Left forelimb (tissue), 1 donor: ENCODE measurements at regions not wholly inside any gene's neighbourhood (a gene's known extent, or its start where the extent isn't known, plus 50 kb on each side); places are given as distances from the start of the nearest gene placed in this dataset.

Experiments used
- DNase-seq: peaks from one replicate; pipeline ENCODE4 v3.0.0-alpha.2; 2018; ENCODE audit warnings: low spot score

- peak; percentile 53 for DNase-seq
Observed at GRCh38 chr22:27205492-27206373, 548.3 kb downstream of the MIAT start.

GRCh38 chr22:27206374-27207133, 549.2 kb downstream of the MIAT start:
- DNase-seq = no peak

- DNase-seq = no peak
Observed at GRCh38 chr22:27207266-27207665, 549.9 kb downstream of the MIAT start.

DNA sequence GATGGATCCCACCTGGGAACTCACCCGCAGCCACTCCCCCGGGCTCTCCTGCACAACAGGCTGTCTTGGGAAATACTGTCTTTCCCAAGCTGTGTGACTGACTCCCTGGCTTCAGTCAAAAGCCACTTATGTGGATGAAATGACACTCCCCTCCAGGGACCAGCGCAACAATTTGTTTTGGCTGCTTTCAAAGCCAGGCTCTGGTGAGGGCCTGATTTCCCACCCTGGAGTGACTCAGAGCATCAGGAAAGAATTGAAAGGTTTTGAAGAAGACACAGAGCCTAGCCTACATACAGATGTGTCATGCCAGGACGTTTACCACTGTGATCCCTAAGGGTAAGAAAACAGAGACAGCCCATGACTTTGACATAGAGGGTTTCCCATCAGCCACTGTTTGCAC, 550.5 kb downstream of the MIAT start:
- DNase-seq = no peak

- DNase-seq = no peak
Observed at GRCh38 chr22:27210111-27210730, 552.8 kb downstream of the MIAT start.

GRCh38 chr22:27212102-27212501, 554.7 kb downstream of the MIAT start:
- DNase-seq = no peak

DNA sequence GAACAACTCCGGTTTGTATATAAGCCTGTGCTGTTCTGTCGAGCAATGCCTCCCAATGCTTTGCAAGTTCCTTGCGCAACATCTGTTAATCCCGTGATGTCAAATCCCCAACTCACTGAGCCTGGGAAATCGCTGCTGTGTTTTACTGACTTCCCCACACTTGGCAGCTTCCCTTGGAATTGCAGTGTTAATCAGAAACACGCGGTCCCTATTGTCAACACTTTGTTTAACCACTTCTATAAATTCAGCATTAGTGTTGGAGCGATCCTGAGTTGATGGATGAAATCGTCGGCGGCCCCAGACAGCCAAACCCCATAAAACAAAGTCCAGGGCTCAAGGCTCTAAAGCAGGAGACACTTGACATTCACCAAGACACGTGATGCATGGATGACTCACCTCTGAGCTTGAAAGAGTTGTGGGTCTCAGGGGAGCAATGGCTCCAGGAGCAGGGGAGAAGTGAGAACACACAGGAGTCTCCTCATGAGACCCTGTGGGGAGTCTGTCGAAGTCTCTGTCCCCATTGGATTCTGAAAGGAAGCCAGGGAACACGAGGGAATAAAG, 555.3 kb downstream of the MIAT start:
- DNase-seq = peak; percentile 79

DNA sequence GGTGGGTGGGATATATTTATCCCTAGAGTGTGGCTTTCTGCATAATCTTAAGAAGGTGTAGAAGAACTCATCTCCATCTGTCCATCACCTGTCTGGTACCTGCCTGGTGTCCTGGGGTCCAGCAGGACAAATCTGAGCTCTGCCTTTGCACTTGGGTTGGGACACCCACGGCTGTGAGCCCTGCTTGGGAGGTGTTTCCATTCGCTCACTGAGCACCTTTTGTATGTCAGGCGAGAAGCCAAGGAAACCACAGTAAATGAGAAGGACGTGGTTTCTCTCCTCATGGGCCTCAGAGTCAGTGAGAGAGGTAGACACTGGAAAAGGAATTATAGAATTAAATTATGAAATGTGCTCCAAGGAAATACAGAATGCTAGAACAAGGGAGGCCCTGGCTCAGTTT, 555.9 kb downstream of the MIAT start:
- peak; percentile 60 for DNase-seq

DNA sequence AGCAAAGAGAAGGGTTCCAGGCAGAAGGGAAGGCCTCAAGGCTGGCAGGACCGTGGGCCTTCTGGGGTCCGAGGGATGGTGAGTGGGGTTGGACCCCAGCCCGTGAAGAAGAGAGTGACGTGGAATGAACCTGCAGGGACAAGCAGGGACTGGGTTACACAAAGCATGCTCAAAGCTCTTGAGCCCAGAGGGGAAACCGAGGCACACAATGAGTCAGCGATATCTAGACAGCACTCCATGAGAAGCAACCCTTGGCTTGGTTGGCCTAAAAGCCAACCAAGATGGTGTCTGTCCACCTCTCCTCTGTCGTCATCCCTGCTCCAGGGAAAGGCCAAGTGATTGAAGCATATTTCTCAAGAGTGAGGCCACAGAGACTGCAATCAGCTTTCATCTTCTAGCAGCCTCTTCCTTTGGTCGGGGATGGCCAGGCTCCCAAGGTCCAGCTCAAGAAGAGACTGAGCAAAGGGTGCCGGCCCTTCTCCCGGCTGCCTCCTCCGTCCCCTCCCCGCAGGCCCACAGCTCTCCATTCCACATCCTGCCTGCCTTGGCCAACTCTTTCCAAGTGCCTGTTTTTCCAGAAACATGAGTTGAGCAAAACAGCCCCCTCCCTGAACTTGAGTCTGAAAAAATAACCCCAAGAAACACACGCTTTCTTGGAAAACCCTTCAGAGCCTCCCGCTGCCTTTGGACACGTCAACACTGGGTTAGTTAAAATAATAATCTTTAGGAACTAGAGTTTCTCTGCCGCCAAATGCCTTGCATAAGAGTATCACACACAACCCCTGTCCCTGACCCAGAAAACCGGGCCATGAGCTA, 556.6 kb downstream of the MIAT start:
- DNase-seq = peak; percentile 70

DNA sequence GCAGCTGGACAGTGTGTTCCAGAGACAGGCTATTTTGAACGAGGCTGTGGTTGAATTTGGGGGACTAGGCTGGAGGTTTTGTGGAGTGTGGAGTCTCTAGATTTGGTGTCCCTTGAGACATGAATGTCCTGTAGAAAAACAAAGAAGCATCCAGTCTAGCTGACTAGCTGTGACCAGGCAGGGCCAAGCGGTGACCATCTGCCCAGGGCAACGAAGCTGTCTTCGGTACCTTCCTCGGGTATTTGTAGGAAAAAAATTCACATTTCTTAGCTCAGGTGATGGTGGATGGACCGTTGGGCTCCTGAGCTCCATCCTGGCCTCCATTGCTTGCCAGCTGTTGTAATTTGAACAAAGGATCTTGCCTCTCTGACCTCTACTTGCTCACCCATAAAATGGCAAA, 557.3 kb downstream of the MIAT start:
- DNase-seq = no peak

DNA sequence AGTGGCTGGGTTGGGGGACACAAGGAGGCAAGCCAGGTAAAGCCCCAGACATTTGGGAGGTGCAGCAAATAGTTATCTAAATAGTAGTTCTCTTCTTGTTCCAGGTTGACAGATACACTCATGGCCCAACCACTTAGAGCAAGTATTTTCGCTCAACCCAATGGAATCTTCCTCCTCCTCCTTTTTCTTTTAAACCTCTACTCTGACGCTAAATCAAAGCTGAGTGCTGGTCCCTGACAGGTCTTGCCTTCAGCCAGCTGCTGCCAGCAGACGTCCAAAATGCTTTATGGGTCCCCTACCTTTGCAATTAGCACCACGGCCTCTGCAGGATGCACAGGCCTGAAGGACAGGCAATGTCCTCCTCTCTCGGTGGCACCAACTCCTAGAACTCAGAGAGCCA, 558.5 kb downstream of the MIAT start:
- DNase-seq = peak; percentile 26

- DNase-seq = peak; percentile 44
Observed at GRCh38 chr22:27216444-27216843, 559.1 kb downstream of the MIAT start.

- DNase-seq = no peak
Observed at GRCh38 chr22:27217154-27217553, 559.8 kb downstream of the MIAT start.

DNA sequence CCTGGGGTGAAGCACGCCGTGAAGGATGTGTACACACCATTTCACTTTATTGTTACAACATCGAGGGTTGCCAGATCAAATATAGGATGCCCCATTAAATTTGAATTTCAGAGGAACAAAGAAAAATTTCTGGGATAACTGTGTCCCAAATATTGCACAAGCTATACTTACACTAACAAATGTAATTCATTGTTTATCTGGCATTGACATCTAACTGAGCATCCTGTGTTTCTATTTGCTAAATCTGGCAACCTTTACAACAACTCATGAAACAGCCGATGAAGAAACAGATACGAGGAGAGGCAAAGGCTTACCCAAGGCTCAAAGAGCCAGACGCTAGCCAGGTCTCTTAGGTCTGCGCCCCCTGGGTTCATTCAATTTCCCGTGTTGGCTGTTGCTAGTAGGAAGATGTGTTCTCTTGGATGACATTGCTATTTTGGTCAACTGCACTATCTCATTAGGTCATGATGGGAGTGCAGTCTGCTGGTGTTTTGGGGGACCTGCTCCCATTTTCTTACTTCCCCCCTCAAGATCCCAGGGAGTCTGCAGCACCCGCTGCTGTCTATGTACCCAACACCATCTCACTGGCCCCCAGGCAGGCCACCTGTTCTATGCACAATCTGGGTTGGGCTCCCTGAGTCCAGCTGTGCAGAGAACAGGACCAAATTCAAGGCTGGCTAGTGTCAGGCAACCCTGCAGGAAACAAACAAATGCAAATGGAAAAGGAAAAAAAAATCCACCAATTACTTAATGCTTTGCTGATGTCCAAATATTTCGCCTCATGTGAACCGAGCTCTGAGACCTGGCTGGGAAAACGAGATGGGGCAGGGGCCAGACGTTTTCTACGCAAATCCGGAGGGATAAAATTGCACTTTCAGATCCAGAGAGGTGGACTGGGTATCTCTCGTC, 560.9 kb downstream of the MIAT start:
- DNase-seq = peak; percentile 68

DNA sequence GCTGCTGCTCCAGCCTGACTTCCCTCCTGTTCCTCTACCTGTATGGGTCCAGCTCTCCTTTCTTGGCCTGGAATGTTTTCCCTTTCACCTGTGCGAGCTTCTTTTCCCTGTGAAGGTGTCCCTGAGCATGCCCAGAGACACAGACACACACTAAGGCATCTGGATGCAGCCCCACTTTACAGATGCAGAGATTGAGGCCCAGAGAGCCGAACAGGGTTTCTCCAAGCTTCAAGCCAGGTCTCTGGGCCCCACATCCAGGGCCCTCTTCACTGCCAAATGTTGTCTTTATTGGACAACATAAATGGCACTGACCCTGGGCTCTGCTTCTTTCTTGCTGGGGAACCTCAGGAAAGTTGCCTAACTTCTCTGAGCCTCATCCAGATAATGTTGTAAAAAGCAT, 561.6 kb downstream of the MIAT start:
- DNase-seq = no peak

GRCh38 chr22:27220339-27220738, 563.0 kb downstream of the MIAT start:
- DNase-seq = peak; percentile 34

GRCh38 chr22:27222178-27222577, 564.8 kb downstream of the MIAT start:
- DNase-seq = peak; percentile 15

GRCh38 chr22:27223317-27224177, 566.2 kb downstream of the MIAT start:
- peak; percentile 30 for DNase-seq
